ENCODE measurements at regions not wholly inside any gene's neighbourhood (a gene's known extent, or its start where the extent isn't known, plus 50 kb on each side); places are given as distances from the start of the nearest gene placed in this dataset.
"Not testable (repeated sequence)": the region's sequence is repeated elsewhere in the genome, so short reads cannot be mapped to it uniquely, and the experiment has no call there.

DNA sequence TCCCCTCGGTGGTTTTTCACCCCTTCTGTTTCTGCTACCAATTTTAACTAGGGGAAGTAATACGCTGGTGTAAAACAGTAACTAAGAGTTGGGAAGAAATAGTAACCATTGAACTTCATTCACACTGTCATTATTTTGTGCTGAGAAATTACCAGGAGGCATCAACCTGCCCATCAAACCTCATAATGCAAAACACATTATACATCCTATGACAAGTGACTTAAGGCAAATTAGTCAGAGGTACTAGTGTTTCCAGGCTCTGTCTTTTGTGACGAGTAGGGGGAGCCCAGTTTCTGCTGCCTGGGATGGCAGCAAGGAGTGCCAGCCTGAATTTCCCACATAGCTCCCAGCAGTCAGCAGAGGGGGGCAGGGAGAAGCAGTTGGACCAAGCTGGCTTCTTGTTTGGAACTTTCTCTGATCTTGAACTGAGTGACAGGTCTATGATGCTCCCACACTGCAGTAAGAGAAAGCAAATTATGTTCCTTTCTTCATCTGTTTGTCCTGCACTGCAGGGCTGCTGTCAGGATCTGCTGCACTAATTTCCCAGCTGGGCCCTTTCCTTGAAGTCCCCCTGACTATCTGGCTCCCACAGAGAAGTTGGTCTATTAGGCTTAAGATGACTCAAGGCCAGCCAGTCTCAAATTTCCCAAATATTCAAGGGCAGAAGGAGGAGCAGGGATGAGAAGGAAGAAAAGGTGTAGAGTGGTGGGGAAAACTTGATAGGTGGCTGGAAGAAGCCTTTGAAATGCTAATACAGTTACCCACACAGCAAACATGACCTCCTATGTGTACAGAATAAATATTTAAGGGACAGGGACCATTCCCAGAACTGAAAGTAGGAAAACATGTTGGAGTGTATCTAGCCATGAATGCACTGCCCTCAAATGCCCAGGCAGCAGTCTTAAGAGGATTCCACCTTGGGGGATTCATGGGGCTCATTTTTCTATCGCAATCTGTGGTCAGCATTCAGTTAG is 322.8 kb downstream of the SEC16B start:
- no peak for DNase-seq (ENCODE audit: extremely low read depth, low read depth)
- H3K4me3 ChIP-seq (replicated peaks; ENCODE audit: low read depth, low read length), result no peak overlapping the region
- TF ChIP-seq, protein P1, sequence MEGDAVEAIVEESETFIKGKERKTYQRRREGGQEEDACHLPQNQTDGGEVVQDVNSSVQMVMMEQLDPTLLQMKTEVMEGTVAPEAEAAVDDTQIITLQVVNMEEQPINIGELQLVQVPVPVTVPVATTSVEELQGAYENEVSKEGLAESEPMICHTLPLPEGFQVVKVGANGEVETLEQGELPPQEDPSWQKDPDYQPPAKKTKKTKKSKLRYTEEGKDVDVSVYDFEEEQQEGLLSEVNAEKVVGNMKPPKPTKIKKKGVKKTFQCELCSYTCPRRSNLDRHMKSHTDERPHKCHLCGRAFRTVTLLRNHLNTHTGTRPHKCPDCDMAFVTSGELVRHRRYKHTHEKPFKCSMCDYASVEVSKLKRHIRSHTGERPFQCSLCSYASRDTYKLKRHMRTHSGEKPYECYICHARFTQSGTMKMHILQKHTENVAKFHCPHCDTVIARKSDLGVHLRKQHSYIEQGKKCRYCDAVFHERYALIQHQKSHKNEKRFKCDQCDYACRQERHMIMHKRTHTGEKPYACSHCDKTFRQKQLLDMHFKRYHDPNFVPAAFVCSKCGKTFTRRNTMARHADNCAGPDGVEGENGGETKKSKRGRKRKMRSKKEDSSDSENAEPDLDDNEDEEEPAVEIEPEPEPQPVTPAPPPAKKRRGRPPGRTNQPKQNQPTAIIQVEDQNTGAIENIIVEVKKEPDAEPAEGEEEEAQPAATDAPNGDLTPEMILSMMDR (IDR thresholded peaks at IDR 0.05; ENCODE audit: low read depth, low read length, missing control alignments), result no peak

DNA sequence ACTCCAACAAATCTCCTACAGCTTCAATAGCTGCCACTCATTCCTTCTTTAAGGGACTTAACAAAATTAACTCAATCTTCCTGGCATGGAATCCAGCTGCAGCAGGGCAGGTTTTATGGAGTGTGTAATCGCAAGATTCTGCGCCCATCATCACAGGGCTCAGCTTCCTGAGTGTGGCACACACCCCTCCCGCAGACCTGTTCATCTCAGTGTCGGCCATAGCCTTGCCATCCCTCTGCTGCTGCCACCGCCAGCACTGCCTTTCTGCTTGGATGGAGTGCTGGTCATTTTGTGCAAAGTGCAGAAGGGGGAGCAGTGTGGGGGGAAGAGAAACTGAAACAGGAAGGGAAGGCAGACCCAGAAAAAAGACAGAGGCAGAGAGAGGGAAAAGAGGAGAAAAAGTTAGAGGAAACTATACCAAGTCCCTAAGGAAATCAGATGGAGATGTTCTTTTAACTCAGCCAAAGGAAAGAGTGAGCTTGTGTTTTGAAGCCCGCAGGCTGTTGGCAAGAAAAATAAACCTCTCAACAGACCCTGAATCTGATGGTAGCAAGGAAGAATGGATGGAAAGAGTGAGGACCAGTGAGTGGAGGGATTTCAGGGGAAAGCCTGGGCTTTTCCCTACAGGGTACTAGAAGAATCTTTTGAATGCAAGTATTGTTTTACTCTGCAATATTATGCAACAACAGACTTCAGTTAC is 324.2 kb downstream of the SEC16B start:
- TF ChIP-seq, protein P1 (IDR thresholded peaks at IDR 0.05; ENCODE audit: low read depth, low read length, missing control alignments), result no peak
- no peak for DNase-seq (ENCODE audit: extremely low read depth, low read depth)
- H3K4me3 ChIP-seq (replicated peaks; ENCODE audit: low read depth, low read length), result no peak overlapping the region

DNA sequence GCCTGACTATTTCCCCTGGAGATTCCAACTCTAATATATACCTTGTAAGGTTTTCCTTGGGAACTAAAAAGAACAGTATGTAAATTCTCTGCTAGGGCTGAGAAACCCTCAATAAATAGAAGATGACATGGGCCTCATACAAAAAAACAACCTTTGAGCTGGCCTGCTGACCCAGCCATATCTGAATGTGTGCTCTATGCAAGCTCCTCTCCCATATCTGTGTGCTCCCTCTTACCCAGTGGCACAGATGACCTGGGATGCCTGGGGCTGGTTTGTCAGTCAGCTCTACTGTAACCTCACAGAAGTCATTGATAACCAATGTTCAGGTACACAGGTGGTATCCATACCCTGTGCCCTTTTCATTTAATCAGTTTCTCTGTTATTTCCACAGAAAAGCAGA is 329.2 kb downstream of the SEC16B start:
- H3K4me3 ChIP-seq (replicated peaks; ENCODE audit: low read depth, low read length), result no peak overlapping the region
- DNase-seq (ENCODE audit: extremely low read depth, low read depth), result no peak
- TF ChIP-seq, protein P1 (IDR thresholded peaks at IDR 0.05; ENCODE audit: low read depth, low read length, missing control alignments), result no peak

DNA sequence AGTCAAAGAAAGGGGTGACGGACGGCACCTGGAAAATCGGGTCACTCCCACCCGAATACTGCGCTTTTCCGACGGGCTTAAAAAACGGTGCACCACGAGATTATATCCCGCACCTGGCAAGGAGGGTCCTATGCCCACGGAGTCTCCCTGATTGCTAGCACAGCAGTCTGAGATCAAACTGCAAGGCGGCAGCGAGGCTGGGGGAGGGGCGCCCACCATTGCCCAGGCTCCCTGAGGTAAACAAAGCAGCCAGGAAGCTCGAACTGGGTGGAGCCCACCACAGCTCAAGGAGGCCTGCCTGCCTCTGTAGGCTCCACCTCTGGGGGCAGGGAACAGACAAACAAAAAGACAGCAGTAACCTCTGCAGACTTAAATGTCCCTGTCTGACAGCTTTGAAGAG is 335.7 kb downstream of the SEC16B start:
- H3K4me3 ChIP-seq (replicated peaks; ENCODE audit: low read depth, low read length); DNase-seq (ENCODE audit: extremely low read depth, low read depth): not testable (repeated sequence)

DNA sequence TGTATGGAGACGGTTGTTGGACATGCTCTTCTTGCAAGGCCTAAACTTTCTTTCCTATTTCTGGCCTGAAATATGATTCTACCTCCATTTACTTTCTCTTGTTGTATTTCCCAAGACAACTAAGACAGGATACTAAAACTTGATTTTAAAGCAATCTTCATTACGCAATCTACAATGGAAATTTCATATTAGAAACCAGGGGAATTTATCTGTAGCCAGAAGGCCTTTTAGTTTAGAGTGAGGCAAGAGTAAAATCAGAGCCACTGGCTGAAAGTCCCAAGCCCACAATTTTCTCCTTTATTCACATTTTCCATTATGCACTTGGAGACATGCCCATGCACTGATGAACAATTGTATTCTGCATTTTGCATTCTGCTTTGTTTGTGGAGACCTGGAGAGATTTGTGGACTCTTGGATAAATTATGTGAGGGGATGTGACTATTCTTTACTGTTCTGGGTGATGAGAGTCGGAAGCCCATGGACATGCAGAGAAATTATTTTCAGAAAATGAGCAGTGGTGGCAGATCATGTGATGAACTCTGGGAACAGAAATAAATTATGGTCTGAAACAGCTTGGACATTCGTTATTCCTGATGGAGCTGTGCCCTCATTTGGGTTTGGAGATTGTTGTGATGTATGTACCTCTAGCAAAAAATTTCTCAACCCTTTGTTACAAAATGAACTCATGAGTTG is 336.8 kb downstream of the SEC16B start:
- DNase-seq (ENCODE audit: extremely low read depth, low read depth), result no peak
- TF ChIP-seq, protein P1 (IDR thresholded peaks at IDR 0.05; ENCODE audit: low read depth, low read length, missing control alignments), result no peak
- no peak overlapping the region for H3K4me3 ChIP-seq (replicated peaks; ENCODE audit: low read depth, low read length)

DNA sequence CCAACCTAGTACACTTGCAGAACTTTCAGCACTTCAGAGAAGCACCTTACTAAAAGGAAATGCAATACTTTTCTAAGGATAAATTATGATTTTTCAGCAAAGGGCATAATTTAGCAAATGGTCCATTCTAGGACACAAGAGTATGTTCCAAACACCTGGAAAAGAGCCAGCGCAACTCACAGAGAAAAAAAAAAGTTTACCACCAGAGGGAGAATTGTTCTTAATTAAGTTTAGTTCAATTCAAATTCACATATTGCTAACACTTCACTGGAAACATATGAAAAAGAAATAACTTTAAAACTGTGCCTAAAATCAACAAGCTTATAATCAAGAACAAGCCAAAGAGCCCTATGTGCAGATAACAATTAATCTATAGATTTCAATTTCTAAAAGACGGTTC is 338.1 kb downstream of the SEC16B start:
- TF ChIP-seq, protein P1 (IDR thresholded peaks at IDR 0.05; ENCODE audit: low read depth, low read length, missing control alignments), result no peak
- H3K4me3 ChIP-seq (replicated peaks; ENCODE audit: low read depth, low read length), result no peak overlapping the region
- no peak for DNase-seq (ENCODE audit: extremely low read depth, low read depth)

DNA sequence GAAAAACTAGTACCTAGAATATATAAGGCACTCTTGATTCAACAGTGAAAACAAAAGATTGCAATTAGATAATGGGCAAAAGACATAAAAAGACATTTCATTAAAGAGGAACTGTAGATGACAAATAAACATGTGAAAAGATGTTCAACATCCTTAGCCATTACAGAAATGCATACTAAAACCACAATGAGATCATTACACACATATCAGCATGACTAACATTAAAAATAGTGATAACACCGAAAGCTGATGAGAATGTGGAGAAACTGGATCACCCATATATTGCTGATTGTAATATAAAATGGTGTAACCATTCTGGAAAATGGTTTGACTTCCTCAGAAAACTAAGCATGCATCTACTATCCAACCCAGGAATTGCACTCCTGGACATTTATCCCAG is 340.3 kb downstream of the SEC16B start:
- H3K4me3 ChIP-seq (replicated peaks; ENCODE audit: low read depth, low read length), result no peak overlapping the region
- TF ChIP-seq, protein P1 (IDR thresholded peaks at IDR 0.05; ENCODE audit: low read depth, low read length, missing control alignments), result no peak
- no peak for DNase-seq (ENCODE audit: extremely low read depth, low read depth)
